Activated T-cell treated with anti-CD3 and anti-CD28 coated beads, Interleukin-2, amount 50 U/mL, for 4 hours (primary cell): ENCODE measurements at regions not wholly inside any gene's neighbourhood (a gene's known extent, or its start where the extent isn't known, plus 50 kb on each side); places are given as distances from the start of the nearest gene placed in this dataset.

Experiments
- ATAC-seq, 2 donors: fragments of 200-7000 bp; cut with Tn5 transposase; one replicate each; pipeline ENCODE4 v1.10.0; 2021
- DNase-seq: peaks from one replicate; pipeline ENCODE4 v3.0.0-alpha.2; 2020
- H3K27me3 Mint-ChIP-seq: one replicate; pipeline ENCODE4 v1.8.0; 2021; ENCODE audit warnings: low read depth, mixed read lengths
- H3K36me3 Mint-ChIP-seq: one replicate; pipeline ENCODE4 v1.8.0; 2022; ENCODE audit warnings: mixed read lengths; ENCODE audit not compliant: insufficient read depth
- H3K4me1 Mint-ChIP-seq: one replicate; pipeline ENCODE4 v1.8.0; 2021; ENCODE audit warnings: low read depth, mixed read lengths
- H3K4me3 Mint-ChIP-seq: one replicate; pipeline ENCODE4 v1.8.0; 2021; ENCODE audit warnings: mild to moderate bottlenecking, moderate library complexity, mixed read lengths
- H3K9me3 Mint-ChIP-seq: one replicate; pipeline ENCODE4 v1.8.0; 2021; ENCODE audit warnings: mixed read lengths

DNA sequence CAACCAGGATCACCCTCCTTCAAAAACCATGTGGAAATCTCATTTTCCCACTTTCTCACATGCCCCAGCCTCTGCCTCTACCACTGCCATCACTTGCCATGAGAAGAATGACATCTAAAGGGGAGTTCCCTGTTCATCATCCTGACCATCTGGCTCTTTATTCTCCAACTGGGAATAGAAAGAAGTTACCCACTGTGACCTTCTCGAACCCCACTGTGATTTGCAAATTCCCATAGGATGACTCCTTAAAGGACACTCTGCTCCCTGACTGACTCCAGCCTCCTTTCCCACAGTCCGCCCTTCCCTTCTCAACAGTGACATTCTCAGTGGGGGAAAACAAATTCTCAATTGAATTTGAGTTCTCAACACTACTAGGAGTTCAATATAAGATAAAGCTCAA, 440.5 kb downstream of the NR2F2 start:
- H3K9me3 Mint-ChIP-seq = no peaks in the 10 kb centered on the region
- peaks cover 3% of the 10 kb centered on the region for H3K27me3 Mint-ChIP-seq
- H3K36me3 Mint-ChIP-seq = no peaks in the 10 kb centered on the region
- H3K4me3 Mint-ChIP-seq = no peak overlapping the region
- DNase-seq = no peak
- no peaks in the 10 kb centered on the region for H3K4me1 Mint-ChIP-seq
- ATAC-seq = no peak

DNA sequence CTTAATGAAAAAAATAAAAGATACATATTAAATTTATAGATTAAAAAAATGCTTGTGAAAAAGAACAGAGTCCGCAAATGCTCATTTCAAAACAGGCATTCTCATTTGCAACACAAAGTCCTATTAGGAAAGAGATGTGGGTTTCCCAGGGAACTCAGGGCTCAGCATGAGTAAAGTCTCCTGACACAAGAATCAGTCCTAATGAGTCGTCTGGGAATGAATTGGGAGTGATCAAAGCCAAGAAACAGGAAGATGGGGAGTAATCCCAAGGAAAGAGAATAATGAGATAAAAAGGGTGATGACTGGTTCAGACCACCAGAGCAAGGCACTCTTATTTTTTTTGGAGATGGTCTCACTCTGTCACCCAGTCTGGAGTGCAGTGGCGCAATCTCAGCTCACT, 443.7 kb downstream of the NR2F2 start:
- H3K36me3 Mint-ChIP-seq = no peaks in the 10 kb centered on the region
- H3K4me3 Mint-ChIP-seq = no peak overlapping the region
- ATAC-seq (no peak), DNase-seq (no peak)
- no peaks in the 10 kb centered on the region for H3K4me1 Mint-ChIP-seq
- H3K27me3 Mint-ChIP-seq = peaks cover 3% of the 10 kb centered on the region
- no peaks in the 10 kb centered on the region for H3K9me3 Mint-ChIP-seq

DNA sequence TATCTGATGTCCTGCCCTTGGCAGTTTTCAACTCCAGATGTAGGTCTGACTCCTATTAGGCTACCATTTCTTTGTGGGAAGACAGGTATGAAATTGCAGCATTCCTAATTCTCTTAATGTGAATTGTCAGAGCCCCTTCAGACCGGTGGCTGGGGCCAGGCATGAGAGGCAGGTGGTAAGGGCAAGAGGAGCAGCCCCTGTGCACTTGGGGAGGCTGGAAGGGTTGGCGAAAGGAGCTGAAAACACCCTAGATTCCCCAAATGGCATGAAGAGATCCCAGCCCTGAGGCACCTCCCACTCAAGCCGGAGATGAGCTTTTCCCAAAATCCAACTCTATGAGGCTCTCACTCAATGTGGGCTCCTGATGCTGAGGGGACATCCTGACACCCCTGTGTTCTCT, 453.2 kb downstream of the NR2F2 start:
- Mint-ChIP-seq H3K4me3 (no peak overlapping the region), H3K4me1 (no peaks in the 10 kb centered on the region), H3K9me3 (peaks cover 4% of the 10 kb centered on the region), H3K36me3 (no peaks in the 10 kb centered on the region), H3K27me3 (no peaks in the 10 kb centered on the region)
- ATAC-seq (no peak), DNase-seq (no peak)

DNA sequence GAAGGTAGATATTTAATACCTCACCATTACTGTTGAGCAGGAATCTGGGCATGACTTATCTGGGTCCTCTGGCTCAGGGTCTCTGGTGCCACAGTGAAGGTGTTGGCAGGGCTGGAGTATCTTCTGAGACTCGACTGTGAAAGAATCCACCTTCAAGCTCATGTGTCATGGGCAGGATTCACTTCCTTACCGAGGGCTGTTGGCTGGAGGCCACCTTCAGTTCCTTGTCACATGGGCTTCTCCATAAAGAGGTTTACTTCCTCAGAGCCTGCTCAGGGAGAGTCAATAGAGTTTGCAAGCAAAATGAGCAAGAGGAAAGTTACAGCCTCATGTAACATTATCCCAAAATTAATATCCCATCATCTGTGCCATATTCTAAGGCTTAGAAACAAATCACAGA, 459.5 kb downstream of the NR2F2 start:
- Mint-ChIP-seq H3K4me3 (no peak overlapping the region), H3K9me3 (no peaks in the 10 kb centered on the region)

DNA sequence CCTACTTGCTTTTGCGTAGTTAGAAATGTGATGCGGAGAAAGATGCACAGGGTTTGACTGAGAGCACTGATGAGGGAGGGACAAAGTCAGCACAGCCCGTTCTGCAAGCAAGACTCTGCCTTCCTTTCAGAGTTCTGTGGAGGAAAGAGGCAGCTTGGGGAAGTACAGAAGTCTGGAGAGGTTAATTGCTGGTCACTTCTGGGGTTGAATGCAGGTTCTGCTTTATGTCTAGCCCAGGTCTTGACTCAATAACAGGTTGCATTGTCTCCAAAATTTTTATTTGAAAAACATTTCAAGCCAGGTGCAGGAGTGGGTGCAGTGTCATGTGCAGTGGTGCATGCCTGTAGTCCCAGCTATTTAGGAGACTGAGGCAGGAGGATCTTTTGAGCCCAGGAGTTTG, 461.7 kb downstream of the NR2F2 start:
- ATAC-seq = no peak
- H3K4me1 Mint-ChIP-seq = no peaks in the 10 kb centered on the region
- H3K9me3 Mint-ChIP-seq = no peaks in the 10 kb centered on the region
- H3K36me3 Mint-ChIP-seq = no peaks in the 10 kb centered on the region
- H3K4me3 Mint-ChIP-seq = no peak overlapping the region
- no peaks in the 10 kb centered on the region for H3K27me3 Mint-ChIP-seq
- DNase-seq = no peak

More for the DNA sequence above, 459.5 kb downstream of the NR2F2 start:
- Mint-ChIP-seq H3K27me3 (no peaks in the 10 kb centered on the region), H3K4me1 (no peaks in the 10 kb centered on the region), H3K36me3 (no peaks in the 10 kb centered on the region)
- ATAC-seq = no peak
- no peak for DNase-seq

DNA sequence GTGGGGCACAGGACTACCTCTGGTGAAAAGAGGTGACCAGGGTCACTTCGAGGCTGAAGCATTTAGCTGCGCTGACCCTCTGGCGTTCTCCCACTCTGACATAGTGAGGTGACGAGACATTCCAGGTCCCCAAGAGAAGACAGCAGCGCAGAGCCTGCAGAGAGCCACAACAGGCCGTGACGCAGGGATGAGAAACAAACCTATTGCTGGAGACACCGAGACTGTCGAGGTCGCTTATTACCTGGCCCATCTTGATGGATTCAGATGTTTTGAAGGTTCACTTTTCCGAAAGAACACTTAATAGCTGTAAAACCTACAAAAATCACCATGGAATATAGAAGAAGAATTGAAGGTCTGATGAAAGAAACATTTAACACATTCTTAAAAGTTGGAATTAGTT, 466.3 kb downstream of the NR2F2 start:
- Mint-ChIP-seq H3K4me3 (no peak overlapping the region), H3K36me3 (no peaks in the 10 kb centered on the region), H3K27me3 (no peaks in the 10 kb centered on the region), H3K4me1 (no peaks in the 10 kb centered on the region), H3K9me3 (peaks cover 4% of the 10 kb centered on the region)
- ATAC-seq = no peak
- no peak for DNase-seq

DNA sequence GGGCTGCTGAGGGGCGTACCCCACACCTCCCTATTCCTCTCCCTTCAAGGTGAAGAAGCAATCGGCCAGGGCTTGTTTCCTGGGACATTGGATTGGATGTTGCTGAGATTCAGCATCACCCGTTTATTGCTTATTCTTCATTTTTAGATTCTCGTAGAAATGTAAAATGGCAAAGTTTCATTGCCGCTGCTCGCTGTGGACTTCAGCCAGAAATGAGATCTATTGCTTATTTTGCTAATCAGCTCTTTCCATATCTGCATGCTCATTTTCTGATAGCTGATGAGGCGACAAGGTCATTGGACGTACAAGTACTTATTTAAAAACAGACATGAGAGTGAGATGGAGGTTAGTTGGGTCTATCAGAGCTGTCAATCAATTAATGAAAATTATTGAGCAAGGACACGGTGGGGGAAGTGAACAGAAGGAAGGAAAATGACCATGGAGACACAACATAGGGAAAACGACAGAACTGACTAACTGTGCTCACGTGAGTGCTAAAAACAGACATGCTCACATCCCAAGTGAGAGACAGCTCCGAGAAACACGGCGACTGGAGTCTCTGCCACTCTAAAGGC, 471.2 kb downstream of the NR2F2 start:
- H3K27me3 Mint-ChIP-seq = no peaks in the 10 kb centered on the region
- H3K4me1 Mint-ChIP-seq = no peaks in the 10 kb centered on the region
- DNase-seq (no peak), ATAC-seq (no peak)
- H3K36me3 Mint-ChIP-seq = no peaks in the 10 kb centered on the region
- H3K4me3 Mint-ChIP-seq = no peak overlapping the region
- H3K9me3 Mint-ChIP-seq = peaks cover 4% of the 10 kb centered on the region

DNA sequence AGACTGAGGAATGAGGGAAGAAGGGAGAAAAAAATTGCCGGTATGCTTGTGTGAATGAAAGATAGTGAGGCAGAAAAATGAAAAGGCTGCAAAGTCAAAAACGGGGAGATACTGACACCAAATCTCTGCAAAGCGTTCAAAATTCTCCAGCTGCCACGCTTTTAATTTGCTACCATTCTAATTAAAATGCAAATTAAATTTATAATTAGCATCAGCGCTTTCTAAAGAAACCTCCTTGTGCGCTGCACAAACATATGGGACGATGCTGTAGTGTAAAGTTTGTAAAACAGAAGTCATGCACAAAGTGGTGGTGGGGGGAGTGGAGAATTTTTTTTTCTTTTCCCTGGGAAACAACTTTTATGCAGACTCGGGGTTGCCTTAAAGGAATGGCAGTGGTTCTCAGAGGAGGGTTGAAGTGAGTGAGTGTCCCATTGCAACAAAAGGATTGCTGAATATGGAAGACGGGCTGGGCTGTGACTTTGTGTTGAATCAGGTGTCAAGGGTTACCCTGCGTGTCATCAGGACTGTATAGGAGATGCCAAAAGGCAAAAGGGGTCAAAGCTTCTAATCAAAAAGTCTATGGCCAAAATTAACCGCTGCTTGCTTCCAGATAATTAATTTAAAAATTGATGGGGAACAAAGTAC, 472.2 kb downstream of the NR2F2 start:
- Mint-ChIP-seq H3K4me3 (no peak overlapping the region), H3K36me3 (no peaks in the 10 kb centered on the region), H3K4me1 (no peaks in the 10 kb centered on the region), H3K9me3 (peaks cover 5% of the 10 kb centered on the region), H3K27me3 (no peaks in the 10 kb centered on the region)
- ATAC-seq (no peak), DNase-seq (no peak)

DNA sequence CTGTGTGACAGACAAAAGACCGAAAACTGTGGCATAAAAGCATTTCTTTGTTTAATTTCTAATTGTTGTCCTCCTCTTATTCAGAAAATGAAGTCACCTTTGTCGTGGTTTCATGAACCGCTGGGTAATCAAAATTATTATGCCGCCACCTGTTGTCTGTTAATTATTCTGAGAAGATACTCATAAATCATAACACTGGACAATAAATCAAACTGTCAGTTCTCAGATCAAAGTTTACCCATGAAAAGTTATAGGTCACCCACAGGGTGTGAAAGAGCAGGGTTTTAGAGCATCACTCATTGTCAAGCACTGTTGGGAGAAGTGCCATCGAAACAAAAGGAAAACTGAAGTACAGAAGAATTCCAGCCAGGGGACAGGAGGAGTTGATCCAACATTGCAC, 474.3 kb downstream of the NR2F2 start:
- H3K27me3 Mint-ChIP-seq = no peaks in the 10 kb centered on the region
- H3K9me3 Mint-ChIP-seq = peaks cover 4% of the 10 kb centered on the region
- no peak for ATAC-seq
- no peak overlapping the region for H3K4me3 Mint-ChIP-seq
- no peaks in the 10 kb centered on the region for H3K36me3 Mint-ChIP-seq
- DNase-seq = no peak
- H3K4me1 Mint-ChIP-seq = no peaks in the 10 kb centered on the region

DNA sequence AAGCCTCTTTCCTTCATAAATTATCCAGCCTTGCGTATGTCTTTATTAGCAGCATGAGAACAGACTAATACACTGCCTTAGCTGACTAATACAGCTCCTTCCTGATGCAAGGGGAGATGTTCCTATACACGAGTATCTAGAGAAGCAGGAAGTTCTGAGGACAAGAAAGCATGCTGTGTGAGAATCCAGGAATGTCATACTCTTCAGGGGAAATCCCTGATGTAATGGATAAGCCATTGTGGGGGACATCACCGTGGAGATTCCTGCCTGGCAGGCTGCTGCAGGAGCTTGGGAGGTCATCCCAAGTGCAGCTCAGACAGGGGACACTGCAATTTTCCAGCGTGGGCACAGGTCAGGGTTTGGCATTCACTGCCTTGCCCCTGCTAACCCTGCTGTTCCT, 476.9 kb downstream of the NR2F2 start:
- Mint-ChIP-seq H3K4me3 (no peak overlapping the region), H3K27me3 (no peaks in the 10 kb centered on the region), H3K4me1 (no peaks in the 10 kb centered on the region), H3K9me3 (peaks cover 4% of the 10 kb centered on the region), H3K36me3 (no peaks in the 10 kb centered on the region)
- ATAC-seq = no peak
- DNase-seq = no peak

DNA sequence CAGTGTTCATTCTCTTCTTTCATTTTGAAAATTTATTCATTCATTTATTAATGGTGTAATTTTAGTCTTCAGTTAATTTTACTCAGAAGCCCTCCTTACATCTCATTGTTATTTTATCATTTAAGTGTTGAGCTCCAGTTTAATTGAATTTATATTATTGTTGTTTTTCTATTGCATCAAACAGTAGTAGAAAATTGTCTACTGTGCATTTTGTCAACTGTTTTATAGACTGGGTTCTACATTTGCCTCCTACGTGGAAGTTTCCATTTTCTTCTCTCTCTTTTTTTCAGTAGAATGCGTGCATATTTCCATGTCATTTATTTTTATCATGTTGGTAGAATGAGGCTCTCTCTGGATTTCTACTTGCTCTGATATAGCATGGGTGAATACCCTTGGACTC, 487.4 kb downstream of the NR2F2 start:
- Mint-ChIP-seq H3K27me3 (no peaks in the 10 kb centered on the region), H3K4me1 (no peaks in the 10 kb centered on the region), H3K9me3 (no peaks in the 10 kb centered on the region), H3K4me3 (no peak overlapping the region), H3K36me3 (no peaks in the 10 kb centered on the region)
- no peak for DNase-seq
- no peak for ATAC-seq

DNA sequence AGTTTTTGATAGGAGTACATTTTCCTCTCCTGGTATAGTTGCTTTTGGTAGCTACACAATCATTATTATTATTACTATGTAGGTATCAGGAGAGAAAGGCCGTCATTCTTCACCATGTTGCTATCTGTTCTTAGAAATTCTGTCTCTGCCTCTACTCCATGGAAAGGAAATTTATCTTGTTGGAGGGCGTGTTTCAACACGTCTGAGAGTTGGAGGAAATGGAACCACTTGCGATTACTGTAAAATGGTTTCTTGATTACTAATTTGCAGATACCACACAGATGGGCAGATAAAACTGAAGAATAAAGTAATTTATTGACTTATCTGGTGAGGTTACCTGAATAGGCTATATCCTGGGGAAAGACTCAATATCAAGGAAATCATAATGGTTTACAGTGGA, 488.4 kb downstream of the NR2F2 start:
- Mint-ChIP-seq H3K9me3 (no peaks in the 10 kb centered on the region), H3K4me1 (no peaks in the 10 kb centered on the region), H3K36me3 (no peaks in the 10 kb centered on the region), H3K4me3 (no peak overlapping the region), H3K27me3 (no peaks in the 10 kb centered on the region)
- DNase-seq = no peak
- no peak for ATAC-seq

DNA sequence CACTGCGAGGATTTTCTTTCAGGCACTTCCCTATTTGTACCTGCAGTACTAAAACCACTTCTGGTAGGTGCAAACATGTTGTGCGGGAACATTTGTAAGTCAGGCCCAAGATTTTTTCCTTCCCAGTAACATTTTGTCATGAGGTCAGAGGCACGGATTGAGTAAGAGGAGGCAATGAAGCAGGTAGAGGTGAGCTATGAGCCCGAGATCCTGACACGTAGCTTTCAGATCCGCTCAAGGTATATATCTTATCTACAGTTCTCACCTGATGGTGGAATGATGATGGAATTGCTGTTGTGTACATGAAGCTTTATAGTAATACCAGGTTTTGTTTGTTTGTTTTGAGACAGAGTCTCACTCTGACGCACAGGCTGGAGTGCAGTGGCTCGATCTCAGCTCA, 497.5 kb downstream of the NR2F2 start:
- H3K27me3 Mint-ChIP-seq = no peaks in the 10 kb centered on the region
- H3K36me3 Mint-ChIP-seq = no peaks in the 10 kb centered on the region
- H3K9me3 Mint-ChIP-seq = no peaks in the 10 kb centered on the region
- ATAC-seq = no peak
- no peaks in the 10 kb centered on the region for H3K4me1 Mint-ChIP-seq
- DNase-seq = no peak
- no peak overlapping the region for H3K4me3 Mint-ChIP-seq

DNA sequence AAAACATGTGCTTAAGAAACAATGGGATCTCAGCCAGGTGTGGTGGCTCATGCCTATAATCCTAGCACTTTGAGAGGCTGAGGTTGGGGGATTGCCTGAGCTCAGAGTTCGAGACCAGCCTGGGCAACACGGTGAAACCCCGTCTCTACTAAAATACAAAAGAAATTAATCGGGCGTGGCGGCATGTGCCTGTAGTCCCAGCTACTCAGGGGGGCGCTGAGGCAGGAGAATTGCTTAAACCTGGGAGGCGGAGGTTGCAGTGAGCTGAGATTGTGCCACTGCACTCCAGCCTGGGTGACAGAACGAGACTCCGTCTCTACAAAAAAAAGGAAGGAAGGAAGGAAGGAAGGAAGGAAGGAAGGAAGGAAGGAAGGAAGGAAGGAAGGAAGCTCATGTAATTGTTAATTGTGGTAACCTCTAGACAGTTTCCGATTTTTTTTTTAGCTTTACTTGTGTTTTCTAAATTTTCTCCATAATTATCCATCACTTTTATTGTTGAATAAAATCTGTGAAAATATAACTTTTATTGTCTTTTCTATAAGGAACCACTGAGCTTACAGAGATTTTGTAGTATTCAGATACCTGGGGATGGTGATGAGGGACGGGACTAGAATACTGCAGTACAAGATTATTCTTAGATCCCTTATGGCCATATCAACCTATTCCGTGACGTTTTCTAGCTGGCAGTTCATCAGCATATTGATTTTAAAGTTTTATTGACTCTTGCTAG, 506.9 kb downstream of the NR2F2 start:
- H3K4me3 Mint-ChIP-seq = no peak overlapping the region
- H3K4me1 Mint-ChIP-seq = no peaks in the 10 kb centered on the region
- DNase-seq = no peak
- no peaks in the 10 kb centered on the region for H3K36me3 Mint-ChIP-seq
- ATAC-seq = no peak
- H3K27me3 Mint-ChIP-seq = no peaks in the 10 kb centered on the region
- peaks cover 15% of the 10 kb centered on the region for H3K9me3 Mint-ChIP-seq

DNA sequence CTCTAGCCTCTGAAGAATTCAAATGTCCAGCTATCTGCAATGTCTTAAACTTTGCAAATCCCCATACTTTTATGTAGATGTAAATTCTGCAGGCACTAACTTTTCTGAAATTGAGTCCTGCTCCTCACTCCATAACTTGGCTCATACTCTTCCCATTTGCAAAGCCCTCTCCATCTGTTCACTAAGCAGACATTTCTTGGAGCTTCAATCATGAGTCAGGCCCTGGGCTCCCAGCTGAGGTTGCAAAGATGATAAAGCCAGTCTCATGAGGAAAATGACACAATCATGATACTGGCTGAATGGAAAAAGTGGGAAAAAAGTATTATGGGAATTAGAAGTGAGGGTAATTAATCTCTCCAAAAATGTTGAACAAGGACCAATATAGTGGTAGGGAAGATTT, 507.6 kb downstream of the NR2F2 start:
- Mint-ChIP-seq H3K4me1 (no peaks in the 10 kb centered on the region), H3K9me3 (peaks cover 15% of the 10 kb centered on the region), H3K4me3 (no peak overlapping the region), H3K36me3 (no peaks in the 10 kb centered on the region), H3K27me3 (no peaks in the 10 kb centered on the region)
- DNase-seq (no peak), ATAC-seq (no peak)
